ENCODE measurements at regions not wholly inside any gene's neighbourhood (a gene's known extent, or its start where the extent isn't known, plus 50 kb on each side); places are given as distances from the start of the nearest gene placed in this dataset.

GRCh38 chr9:105158898-105159297, 85.6 kb upstream of the SLC44A1 start:
- Histone ChIP-seq H3K4me2 (no peak overlapping the region), H3K9me2 (ENCODE audit: insufficient read depth) (no peaks in the 10 kb centered on the region), H2AFZ (no peak overlapping the region), H4K20me1 (replicated peaks; ENCODE audit: insufficient read depth) (no peaks in the 10 kb centered on the region), H3K27ac (ENCODE audit: low read depth) (no peak overlapping the region), H3K27me3 (ENCODE audit: insufficient read depth) (no peaks in the 10 kb centered on the region), H3K4me3 (no peak overlapping the region), H3F3A (replicated peaks; ENCODE audit: low read depth) (0 out of 2 replicates have a peak, but pooled peaks cover 9% of the 10 kb centered on the region), H3K36me3 (ENCODE audit: insufficient read depth) (no peaks in the 10 kb centered on the region), H3K79me2 (replicated peaks; ENCODE audit: insufficient read depth) (no peaks in the 10 kb centered on the region), H3K4me1 (ENCODE audit: insufficient read depth) (no peaks in the 10 kb centered on the region)
- Mint-ChIP-seq H3K27ac (no peak overlapping the region), H3K9me3 (no peaks in the 10 kb centered on the region), H3K4me1 (peaks cover 12% of the 10 kb centered on the region; the same call in 2 of the 3 replicates), H3K27me3 (ENCODE audit: insufficient read depth, low read depth, poor library complexity) (peaks cover 2% of the 10 kb centered on the region), H3K36me3 (ENCODE audit: low read depth) (no peaks in the 10 kb centered on the region), H3K4me3 (no peak overlapping the region)
- TF ChIP-seq ZNF331 (CRISPR knock-in tag; IDR thresholded peaks at IDR 0.05; ENCODE audit: low read depth) (no peak), ZNF462 (CRISPR knock-in tag; IDR thresholded peaks at IDR 0.05) (no peak), JUNB (IDR thresholded peaks at IDR 0.05; ENCODE audit: unreplicated experiment) (no peak), NANOG (IDR thresholded peaks at IDR 0.05; ENCODE audit: borderline replicate concordance) (no peak), EZH2phosphoT487 (IDR thresholded peaks at IDR 0.05; ENCODE audit: unreplicated experiment) (no peak), CTCF (conservative IDR thresholded peaks at IDR 0.05; ENCODE audit: low read depth in 2 of 2) (no peak), STAT1 (IDR thresholded peaks at IDR 0.05; ENCODE audit: unreplicated experiment) (no peak), POLR2AphosphoS5 (IDR thresholded peaks at IDR 0.05; ENCODE audit: low read depth) (no peak), REST (IDR thresholded peaks at IDR 0.05; ENCODE audit: unreplicated experiment) (no peak), ETS1 (IDR thresholded peaks at IDR 0.05) (no peak), ZNF114 (CRISPR knock-in tag; IDR thresholded peaks at IDR 0.05) (no peak), EZH2 (IDR thresholded peaks at IDR 0.05; ENCODE audit: low read depth, unreplicated experiment) (no peak), CREB1 (CRISPR knock-in tag; IDR thresholded peaks at IDR 0.05; ENCODE audit: low read depth) (no peak)
- no peak for ATAC-seq
- no peak for DNase-seq (ENCODE audit: low spot score)
